ENCODE measurements at regions not wholly inside any gene's neighbourhood (a gene's known extent, or its start where the extent isn't known, plus 50 kb on each side); places are given as distances from the start of the nearest gene placed in this dataset.
"Not testable (repeated sequence)": the region's sequence is repeated elsewhere in the genome, so short reads cannot be mapped to it uniquely, and the experiment has no call there.

GRCh38 chr18:54662986-54663385, 71.9 kb downstream of the DYNAP start:
- intact Hi-C loops (cut with DNase I), result no loop called here
- H3K36me3 ChIP-seq, result no peaks in the 10 kb centered on the region
- H3K27ac ChIP-seq, result no peak overlapping the region
- TF ChIP-seq CTCF (IDR thresholded peaks at IDR 0.05) (no peak), POLR2A (IDR thresholded peaks at IDR 0.05) (no peak)
- H3K27me3 ChIP-seq, result no peaks in the 10 kb centered on the region
- no peaks in the 10 kb centered on the region for H3K4me1 ChIP-seq
- WGBS, 2 donors, result 90 to 93% methylated on average over 2 of the region's 2 CpGs
- no peak for DNase-seq
- H3K4me3 ChIP-seq (replicated peaks in 1 of 3), result no peak overlapping the region
- no peaks in the 10 kb centered on the region for H3K9me3 ChIP-seq

DNA sequence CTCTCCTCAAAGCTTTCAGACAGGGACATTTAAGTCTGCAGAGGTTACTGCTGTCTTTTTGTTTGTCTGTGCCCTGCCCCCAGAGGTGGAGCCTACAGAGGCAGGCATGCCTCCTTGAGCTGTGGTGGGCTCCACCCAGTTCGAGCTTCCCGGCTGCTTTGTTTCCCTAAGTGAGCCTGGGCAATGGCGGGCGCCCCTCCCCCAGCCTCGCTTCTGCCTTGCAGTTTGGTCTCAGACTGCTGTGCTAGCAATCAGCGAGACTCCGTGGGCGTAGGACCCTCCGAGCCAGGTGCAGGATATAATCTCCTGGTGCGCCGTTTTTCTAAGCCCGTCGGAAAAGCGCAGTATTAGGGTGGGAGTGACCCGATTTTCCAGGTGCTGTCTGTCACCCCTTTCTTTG, 78.7 kb downstream of the DYNAP start:
- not testable (repeated sequence) for H3K4me1 ChIP-seq; H3K4me3 ChIP-seq (replicated peaks in 1 of 3); H3K9me3 ChIP-seq; H3K27ac ChIP-seq; H3K27me3 ChIP-seq; DNase-seq; H3K36me3 ChIP-seq
- 94 to 99% methylated on average over 15 of the region's 15 CpGs for WGBS, 2 donors
- intact Hi-C loops (cut with DNase I), result loop anchor here (5.0 to 10.0 kb wide), 2 partner anchors 112 to 225 kb away; no protein-coding TSS in a partner anchor

DNA sequence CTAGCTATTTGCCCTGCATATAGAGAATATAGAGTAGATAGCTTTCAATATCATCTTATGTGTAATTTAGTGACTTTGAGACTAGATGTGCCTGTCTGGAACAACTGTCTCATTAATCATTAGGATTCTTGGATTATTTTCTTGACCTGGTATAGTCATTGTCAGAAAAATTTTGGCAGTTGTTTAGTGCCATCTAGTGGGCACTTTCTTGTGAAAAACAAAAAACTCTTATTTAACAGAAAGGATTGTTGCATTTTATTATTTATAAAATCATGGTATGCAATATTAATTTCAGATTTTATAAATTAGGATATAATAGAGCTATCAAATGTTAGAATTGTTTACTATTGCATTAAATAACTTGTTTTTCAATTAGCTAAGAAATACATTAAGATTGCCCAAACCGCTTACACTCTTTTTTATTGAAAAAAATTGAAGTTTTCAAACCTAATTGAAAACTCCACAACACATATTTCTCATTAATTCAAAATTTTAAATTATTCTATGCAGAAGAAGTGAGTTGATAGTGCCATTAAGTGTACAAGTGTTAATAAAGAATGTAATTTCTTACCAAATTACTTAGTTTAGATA, 80.3 kb downstream of the DYNAP start:
- no peak overlapping the region for H3K27ac ChIP-seq
- no peak overlapping the region for H3K4me3 ChIP-seq (replicated peaks in 1 of 3)
- H3K4me1 ChIP-seq, result no peaks in the 10 kb centered on the region
- H3K9me3 ChIP-seq, result no peaks in the 10 kb centered on the region
- no peak for DNase-seq
- H3K27me3 ChIP-seq, result no peaks in the 10 kb centered on the region
- no peaks in the 10 kb centered on the region for H3K36me3 ChIP-seq
- 97 to 100% methylated on average over 1 of the region's 1 CpG for WGBS, 2 donors
- intact Hi-C loops (cut with DNase I), result loop anchor here (5.0 to 10.0 kb wide), 2 partner anchors 114 to 227 kb away; no protein-coding TSS in a partner anchor
- TF ChIP-seq CTCF (IDR thresholded peaks at IDR 0.05) (peak in 4 of 6 experiments; percentile 20 to 59 (median 52)), POLR2A (IDR thresholded peaks at IDR 0.05) (no peak)

DNA sequence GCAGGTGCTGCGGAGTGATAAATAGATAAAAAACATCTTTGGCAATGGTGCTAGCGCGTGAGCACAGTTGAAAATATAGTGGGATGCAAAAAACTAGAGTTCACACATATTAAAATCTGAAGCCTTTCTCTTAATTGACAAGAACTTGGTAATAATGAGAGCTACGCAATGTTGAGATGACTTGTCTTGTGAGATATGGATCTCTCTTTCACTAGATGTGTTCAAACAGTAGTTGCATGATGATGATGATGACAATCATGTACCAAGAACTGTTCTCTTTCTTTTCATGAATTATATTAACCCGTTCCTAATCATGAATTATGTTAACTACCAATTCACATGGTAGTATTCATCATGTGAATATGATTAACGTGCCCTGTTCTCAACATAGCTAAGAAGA, 81.1 kb downstream of the DYNAP start:
- DNase-seq, result no peak
- intact Hi-C loops (cut with DNase I), result loop anchor here (5.0 to 10.0 kb wide), 2 partner anchors 115 to 227 kb away; no protein-coding TSS in a partner anchor
- Histone ChIP-seq H3K9me3 (no peaks in the 10 kb centered on the region), H3K4me3 (replicated peaks in 1 of 3) (no peak overlapping the region), H3K4me1 (no peaks in the 10 kb centered on the region), H3K27me3 (no peaks in the 10 kb centered on the region), H3K36me3 (no peaks in the 10 kb centered on the region), H3K27ac (no peak overlapping the region)
- 91 to 93% methylated on average over 6 of the region's 6 CpGs for WGBS, 2 donors
- TF ChIP-seq CTCF (IDR thresholded peaks at IDR 0.05) (no peak), POLR2A (IDR thresholded peaks at IDR 0.05) (no peak)

GRCh38 chr18:54672846-54673475, 81.9 kb downstream of the DYNAP start:
- Histone ChIP-seq H3K27ac (no peak overlapping the region), H3K36me3 (no peaks in the 10 kb centered on the region), H3K4me3 (replicated peaks in 1 of 3) (no peak overlapping the region), H3K9me3 (no peaks in the 10 kb centered on the region), H3K4me1 (no peaks in the 10 kb centered on the region), H3K27me3 (no peaks in the 10 kb centered on the region)
- DNase-seq, result no peak
- intact Hi-C loops (cut with DNase I), result loop anchor here (5.0 to 10.0 kb wide), 2 partner anchors 116 to 228 kb away; no protein-coding TSS in a partner anchor
- no peak for TF ChIP-seq CTCF (IDR thresholded peaks at IDR 0.05)
- no peak for TF ChIP-seq POLR2A (IDR thresholded peaks at IDR 0.05)
- WGBS, 2 donors, result 71 to 83% methylated on average over 6 of the region's 6 CpGs
